HepG2 (cell line): ENCODE measurements at regions not wholly inside any gene's neighbourhood (a gene's known extent, or its start where the extent isn't known, plus 50 kb on each side); places are given as distances from the start of the nearest gene placed in this dataset.

Source experiments
- ATAC-seq: fragments of 200-7000 bp; cut with Tn5 transposase; 3 replicates; pipeline ENCODE4 v1.9.1; 2020; ENCODE audit warnings: mild to moderate bottlenecking, moderate library complexity
- BruUV-seq: library from RNA; stranded (reverse); fragments of 400-500 nt; replicated peaks from 2 replicates; lab custom pipeline; 2021; lab: Mats Ljungman, UMichigan
- CTCF ChIA-PET: fragments of 300-600 bp; formaldehyde crosslinking; extraction: SDS; loops from one replicate; lab custom pipeline; 2021; ENCODE audit warnings: low total read pairs, inconsistent platforms, low intra/inter-chr PET ratio; lab: Yijun Ruan, JAX
- POLR2A ChIA-PET: fragments of 350-600 bp; sonication (Branson Sonifier 250); formaldehyde crosslinking; loops from one replicate; lab custom pipeline; 2020; ENCODE audit warnings: antibody characterized with exemption, inconsistent platforms; lab: Yijun Ruan, JAX
- DNase-seq: peaks from one replicate; pipeline ENCODE4 v3.0.0-alpha.2; 2015; ENCODE audit warnings: low spot score
- FAIRE-seq: peaks from 3 replicates; lab custom pipeline; 2011; peaks lifted over from hg19 to GRCh38; lab: Jason Lieb, UNC
- H2AFZ ChIP-seq: one replicate; pipeline ENCODE4 v1.6.1; 2011; ENCODE audit warnings: low read length, inconsistent platforms
- H3K27ac ChIP-seq: fragments of 300-600 bp; 3 replicates; pipeline ENCODE4 v1.8.0; 2011; ENCODE audit warnings: mixed run types, mild to moderate bottlenecking, mixed read lengths, low read length, inconsistent platforms; ENCODE audit not compliant: insufficient read depth; ENCODE audit errors: extremely low read length
- H3K27me3 ChIP-seq, 2 experiments: fragments of 200-600 bp in 1 of 2; 2 replicates in 1 of 2; 3 replicates in 1 of 2; pipeline versions ENCODE4 v1.6.0 to v1.8.0; 2011; ENCODE audit warnings: low read length in 2 of 2, mild to moderate bottlenecking in 2 of 2, moderate library complexity in 2 of 2, inconsistent platforms in 1 of 2; ENCODE audit not compliant: insufficient read depth in 2 of 2, control insufficient read depth in 1 of 2
- H3K36me3 ChIP-seq, 2 experiments: fragments of 200-600 bp in 1 of 2; replicated peaks in 1 of 2; 2 replicates in 1 of 2; 3 replicates in 1 of 2; pipeline versions ENCODE4 v1.5.1 to v1.8.0; 2011; ENCODE audit warnings: low read length in 2 of 2, inconsistent platforms in 1 of 2; ENCODE audit not compliant: insufficient read depth in 2 of 2, control insufficient read depth in 1 of 2
- H3K4me1 ChIP-seq: 2 replicates; pipeline ENCODE4 v1.5.1; 2012; ENCODE audit warnings: low read length, inconsistent platforms; ENCODE audit not compliant: insufficient read depth
- H3K4me2 ChIP-seq: 2 replicates; pipeline ENCODE4 v1.6.0; 2011; ENCODE audit warnings: low read depth, low read length, inconsistent platforms
- H3K4me3 ChIP-seq, 3 experiments: fragments of 200-600 bp in 1 of 3; sonication (generic), shearing (Covaris generic) in 1 of 3; replicated peaks in 1 of 3; 2 replicates each; pipeline ENCODE4 v1.5.1; 2011 to 2016; ENCODE audit warnings: low read length in 3 of 3, inconsistent platforms in 2 of 3, low read depth in 2 of 3, mild to moderate bottlenecking in 2 of 3, control low read depth in 1 of 3, mixed read lengths in 1 of 3; ENCODE audit not compliant: insufficient read depth in 1 of 3
- H3K79me2 ChIP-seq: one replicate; pipeline ENCODE4 v1.6.1; 2011; ENCODE audit warnings: low read length, inconsistent platforms; ENCODE audit not compliant: insufficient read depth
- H3K9ac ChIP-seq: 2 replicates; pipeline ENCODE4 v1.6.0; 2011; ENCODE audit warnings: mild to moderate bottlenecking, low read depth, low read length, inconsistent platforms; ENCODE audit not compliant: insufficient read depth
- H3K9me3 ChIP-seq: 2 replicates; pipeline ENCODE4 v1.5.1; 2012; ENCODE audit warnings: mild to moderate bottlenecking, low read length
- H4K20me1 ChIP-seq: 2 replicates; pipeline ENCODE4 v1.6.0; 2011; ENCODE audit warnings: inconsistent platforms, mild to moderate bottlenecking, low read length, moderate library complexity; ENCODE audit not compliant: insufficient read depth
- ATF6 ChIP-seq: sonication (generic); formaldehyde crosslinking; conservative IDR thresholded peaks from 2 replicates; pipeline ENCODE4 v1.4.0; 2020; ENCODE audit warnings: missing genetic modification reagents
- BRF2 ChIP-seq: sonication (generic); formaldehyde crosslinking; IDR thresholded peaks from 2 replicates; pipeline ENCODE4 v1.8.1; 2022; ENCODE audit warnings: mild to moderate bottlenecking, missing genetic modification reagents
- GABPA ChIP-seq, 2 experiments: IDR thresholded peaks; 2 replicates each; pipeline ENCODE4 v1.6.1; 2011 to 2016; ENCODE audit warnings: low read depth in 2 of 2, low read length in 1 of 2, missing biosample characterization in 1 of 2, missing genetic modification characterization in 1 of 2
- KDM5A ChIP-seq: fragments of 200-600 bp; sonication (generic); IDR thresholded peaks from 2 replicates; pipeline ENCODE4 v1.7.0; 2018; ENCODE audit warnings: antibody characterized with exemption, mild to moderate bottlenecking, low read length, borderline replicate concordance
- PITX1 ChIP-seq: sonication (generic); formaldehyde crosslinking; IDR thresholded peaks from 2 replicates; pipeline ENCODE4 v1.5.1; 2020; ENCODE audit warnings: mild to moderate bottlenecking, missing genetic modification reagents
- ZEB1 ChIP-seq: IDR thresholded peaks from 2 replicates; pipeline ENCODE4 v1.6.1; 2012; ENCODE audit warnings: mild to moderate bottlenecking, low read depth, inconsistent platforms; ENCODE audit not compliant: insufficient replicate concordance
- ZNF251 ChIP-seq: sonication (generic); formaldehyde crosslinking; IDR thresholded peaks from 2 replicates; pipeline ENCODE4 v1.9.0; 2021; ENCODE audit warnings: mild to moderate bottlenecking, missing genetic modification reagents
- ZSCAN12 ChIP-seq: sonication (generic); formaldehyde crosslinking; IDR thresholded peaks from 2 replicates; pipeline ENCODE4 v1.9.0; 2021; ENCODE audit warnings: mild to moderate bottlenecking, missing genetic modification reagents
- ZSCAN31 ChIP-seq: sonication (generic); formaldehyde crosslinking; IDR thresholded peaks from 2 replicates; pipeline ENCODE4 v1.5.0; 2020; ENCODE audit warnings: low read depth, mild to moderate bottlenecking, missing genetic modification reagents
- WGBS: methylation state at CpG from one replicate; pipeline ENCODE4 v1.1.6; 2017; ENCODE audit warnings: low lambda C conversion rate; 5-methylcytosine and 5-hydroxymethylcytosine counted together
- in situ Hi-C: cut with HindIII; loops from 2 replicates; pipeline ENCODE4 v1.10.0; 2017; ENCODE audit warnings: low pct_unique_long_range_greater_than_20kb; ENCODE audit not compliant: extremely low pct_ligation_motif_present
- intact Hi-C: fragments of 100-400 bp; cut with micrococcal nuclease; formaldehyde crosslinking; loops from one replicate; pipeline ENCODE4 v1.10.0; 2022; ENCODE audit not compliant: unreplicated experiment

- H3K9me3 ChIP-seq = peaks cover 89% of the 10 kb centered on the region
- no peak overlapping the region for H3K4me3 ChIP-seq
- ChIA-PET CTCF (no interaction called here), POLR2A (no interaction called here)
- BruUV-seq = no TSS peak
- intact Hi-C loops = no loop called here
- no peak overlapping the region for H3K27ac ChIP-seq
- H3K79me2 ChIP-seq = no peaks in the 10 kb centered on the region
- in situ Hi-C loops = no loop called here
- WGBS = 15% methylated on average over 2 of the region's 2 CpGs
- FAIRE-seq = no peak
- no peaks in the 10 kb centered on the region for H3K4me1 ChIP-seq
- H4K20me1 ChIP-seq = no peaks in the 10 kb centered on the region
- H3K4me2 ChIP-seq = no peak overlapping the region
- no peaks in the 10 kb centered on the region for H3K36me3 ChIP-seq
- H3K9ac ChIP-seq = no peak overlapping the region
- H3K27me3 ChIP-seq = no peaks in the 10 kb centered on the region; a peak in 1 of 5 replicates
- H2AFZ ChIP-seq = no peak overlapping the region
- TF ChIP-seq ZSCAN12 (CRISPR knock-in tag) (no peak), ZNF251 (CRISPR knock-in tag) (no peak), GABPA (IDR thresholded peaks at IDR 0.05; ENCODE audit: low read depth, low read length) (no peak), GABPA (CRISPR knock-in tag; IDR thresholded peaks at IDR 0.05; ENCODE audit: low read depth) (no peak), KDM5A (no peak), PITX1 (CRISPR knock-in tag) (no peak), BRF2 (CRISPR knock-in tag) (no peak), ZEB1 (no peak), ATF6 (no peak), ZSCAN31 (CRISPR knock-in tag) (no peak)
- DNase-seq = no peak
- no peak for ATAC-seq
These were observed 1182.8 kb downstream of the SORCS1 start for GRCh38 chr10:105981679-105982078.
